ENCODE measurements at regions not wholly inside any gene's neighbourhood (a gene's known extent, or its start where the extent isn't known, plus 50 kb on each side); places are given as distances from the start of the nearest gene placed in this dataset.

DNA sequence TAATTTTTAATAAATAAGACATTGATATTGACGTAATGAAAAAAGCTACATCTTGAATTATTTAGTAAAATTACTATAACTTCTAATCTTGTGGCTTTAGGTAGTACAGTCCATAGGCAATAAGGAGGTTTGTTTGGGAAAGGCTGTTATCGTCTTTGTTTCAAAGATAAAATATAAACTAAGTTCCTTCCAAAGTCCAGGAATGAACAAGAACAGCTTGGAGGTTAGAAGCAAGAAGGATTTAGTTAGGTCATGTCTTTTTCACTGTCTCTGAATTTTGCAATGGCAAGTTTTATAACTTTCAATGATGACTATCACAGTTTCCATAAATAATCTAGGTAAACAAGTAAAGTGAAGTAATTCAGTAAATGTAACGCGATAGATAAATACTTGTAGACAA is 106.9 kb upstream of the OLFM3 start:
- Mint-ChIP-seq H3K27ac (no peak overlapping the region), H3K4me3 (no peak overlapping the region), H3K9me3 (peaks cover 0 to 12% of the 10 kb centered on the region in 2 donors), H3K27me3 (no peaks in the 10 kb centered on the region), H3K4me1 (no peaks in the 10 kb centered on the region)
- DNase-seq (no peak), ATAC-seq (no peak)

DNA sequence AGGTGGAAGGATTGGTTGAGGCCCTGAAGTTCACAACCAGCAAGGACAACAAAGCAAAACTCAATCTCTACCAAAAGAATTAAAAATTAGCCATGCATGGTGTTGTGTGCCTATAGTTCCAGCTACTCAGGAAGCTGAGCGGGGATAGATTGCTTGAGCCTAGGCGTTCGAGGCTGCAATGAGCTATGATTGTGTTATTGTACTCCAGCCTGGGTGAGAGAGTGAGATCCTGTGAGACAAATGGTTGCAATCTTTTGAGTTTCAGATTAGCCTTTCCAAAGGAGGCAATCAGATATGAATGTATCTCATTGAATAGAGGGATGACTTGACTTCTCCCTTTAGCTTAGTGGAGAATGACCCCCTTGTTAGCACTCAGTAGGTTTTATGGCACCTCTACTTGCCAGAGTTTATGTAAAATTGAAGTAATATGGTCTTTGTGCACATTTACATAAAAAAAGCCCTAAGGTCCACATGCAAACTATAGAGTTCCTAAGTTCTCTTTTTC is 105.6 kb upstream of the OLFM3 start:
- H3K4me3 Mint-ChIP-seq, result no peak overlapping the region
- no peaks in the 10 kb centered on the region for H3K4me1 Mint-ChIP-seq
- ATAC-seq, result no peak
- DNase-seq, result no peak
- H3K27me3 Mint-ChIP-seq, result no peaks in the 10 kb centered on the region
- peaks cover 0 to 6% of the 10 kb centered on the region in 2 donors for H3K9me3 Mint-ChIP-seq
- no peak overlapping the region for H3K27ac Mint-ChIP-seq

DNA sequence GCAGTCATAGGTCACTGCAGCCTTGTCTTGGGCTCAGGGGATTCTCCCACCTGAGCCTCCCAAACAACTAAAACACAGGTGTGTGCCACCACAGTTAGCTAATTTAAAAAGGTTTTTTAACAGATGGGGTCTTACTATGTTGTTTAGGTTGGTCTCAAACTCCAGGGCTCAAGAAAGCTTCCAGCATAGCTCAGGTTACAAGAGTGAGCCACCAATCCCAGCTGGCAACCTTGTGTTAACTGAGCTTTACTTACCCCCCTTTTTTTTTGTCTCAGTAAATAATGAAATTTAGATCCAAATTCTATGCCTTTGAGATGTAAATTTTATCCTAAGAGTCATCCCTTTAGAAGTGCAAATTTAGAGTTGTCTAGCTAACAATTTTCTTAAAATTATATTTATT is 103.9 kb upstream of the OLFM3 start:
- no peak overlapping the region for H3K27ac Mint-ChIP-seq
- H3K9me3 Mint-ChIP-seq, result no peaks in the 10 kb centered on the region
- DNase-seq, result no peak
- ATAC-seq, result no peak
- H3K27me3 Mint-ChIP-seq, result no peaks in the 10 kb centered on the region
- no peaks in the 10 kb centered on the region for H3K4me1 Mint-ChIP-seq
- H3K4me3 Mint-ChIP-seq, result no peak overlapping the region

DNA sequence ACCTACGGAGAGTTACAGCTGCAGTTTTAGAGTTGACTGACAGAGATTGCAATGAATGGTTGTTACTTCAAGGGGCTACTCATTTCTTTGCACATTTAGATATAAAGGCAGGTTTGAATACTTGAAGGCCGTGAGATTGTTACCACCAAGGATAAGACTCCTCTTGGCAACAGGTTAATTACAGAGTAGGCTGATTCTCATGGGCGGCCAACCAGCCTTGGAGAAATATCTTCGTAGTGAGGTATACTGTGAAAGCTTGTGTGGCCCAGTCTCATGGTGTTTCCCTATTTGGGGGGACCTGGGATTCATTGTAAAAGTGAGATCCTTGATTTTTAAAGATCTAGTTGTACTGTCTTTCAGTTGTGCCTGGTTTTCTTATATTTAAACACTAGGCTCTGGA is 103.2 kb upstream of the OLFM3 start:
- no peak overlapping the region for H3K4me3 Mint-ChIP-seq
- H3K9me3 Mint-ChIP-seq, result no peaks in the 10 kb centered on the region
- no peak overlapping the region for H3K27ac Mint-ChIP-seq
- DNase-seq (no peak), ATAC-seq (no peak)
- no peaks in the 10 kb centered on the region for H3K4me1 Mint-ChIP-seq
- no peaks in the 10 kb centered on the region for H3K27me3 Mint-ChIP-seq

DNA sequence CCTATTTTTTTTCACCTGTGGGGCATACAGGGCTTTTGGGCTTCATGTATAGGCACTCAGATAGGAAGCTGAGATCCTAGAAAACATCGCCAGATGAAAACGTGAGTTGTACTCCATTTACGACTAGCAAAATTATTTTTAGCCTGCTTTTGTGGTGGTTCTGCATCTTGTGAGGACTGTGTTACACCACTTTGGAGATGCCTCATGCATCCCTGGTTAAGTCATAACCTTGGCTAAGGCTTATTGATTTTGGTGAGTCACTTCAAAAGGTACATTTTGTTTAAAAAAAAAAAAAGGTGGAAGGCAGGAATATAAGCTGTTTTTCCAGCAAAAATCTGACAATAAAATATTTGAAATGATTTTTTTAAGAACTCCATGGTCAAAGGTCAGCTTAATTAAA is 101.8 kb upstream of the OLFM3 start:
- Mint-ChIP-seq H3K27me3 (no peaks in the 10 kb centered on the region), H3K9me3 (no peaks in the 10 kb centered on the region), H3K27ac (no peak overlapping the region), H3K4me3 (no peak overlapping the region), H3K4me1 (no peaks in the 10 kb centered on the region)
- ATAC-seq, result no peak
- DNase-seq, result no peak

DNA sequence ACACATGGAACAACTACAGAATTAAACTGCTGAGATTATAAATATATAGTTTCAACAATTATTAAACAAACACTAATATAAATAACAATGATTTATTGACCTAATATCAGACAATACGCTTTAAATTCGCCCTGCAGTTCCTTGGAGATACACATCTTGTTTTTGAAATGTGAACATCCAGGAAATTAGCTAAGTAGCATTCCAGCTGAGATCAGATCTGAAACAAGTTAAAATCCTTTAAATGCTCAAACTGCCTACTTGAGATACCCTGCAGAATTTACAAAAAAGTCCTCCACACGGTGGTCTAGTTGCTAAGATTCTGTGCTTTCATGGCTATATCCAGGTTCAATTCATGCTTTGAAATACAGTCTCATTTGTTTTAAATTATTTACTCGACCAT is 101.4 kb upstream of the OLFM3 start:
- DNase-seq (no peak), ATAC-seq (no peak)
- Mint-ChIP-seq H3K4me1 (no peaks in the 10 kb centered on the region), H3K27me3 (no peaks in the 10 kb centered on the region), H3K9me3 (no peaks in the 10 kb centered on the region), H3K27ac (no peak overlapping the region), H3K4me3 (no peak overlapping the region)

DNA sequence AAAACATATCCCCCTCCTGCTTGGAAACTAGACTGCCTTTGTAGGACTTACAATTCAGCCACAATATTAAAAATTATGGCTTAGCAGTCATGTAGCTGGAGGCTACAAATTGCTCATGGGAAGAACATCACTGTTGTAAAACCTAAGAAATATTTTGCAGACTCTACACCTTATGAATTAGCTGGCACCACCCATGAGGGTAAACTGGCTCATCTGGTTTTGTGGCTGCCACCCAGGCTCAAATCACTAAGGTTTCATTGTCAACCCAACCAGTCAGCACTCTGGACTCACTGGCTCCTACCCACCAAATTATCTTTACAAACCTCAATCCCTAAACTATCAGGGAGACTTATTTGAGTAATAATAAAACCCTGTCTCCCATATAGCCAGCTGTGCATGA is 100.7 kb upstream of the OLFM3 start:
- Mint-ChIP-seq H3K4me3 (no peak overlapping the region), H3K9me3 (no peaks in the 10 kb centered on the region), H3K27me3 (no peaks in the 10 kb centered on the region), H3K27ac (no peak overlapping the region), H3K4me1 (no peaks in the 10 kb centered on the region)
- DNase-seq, result no peak
- no peak for ATAC-seq

DNA sequence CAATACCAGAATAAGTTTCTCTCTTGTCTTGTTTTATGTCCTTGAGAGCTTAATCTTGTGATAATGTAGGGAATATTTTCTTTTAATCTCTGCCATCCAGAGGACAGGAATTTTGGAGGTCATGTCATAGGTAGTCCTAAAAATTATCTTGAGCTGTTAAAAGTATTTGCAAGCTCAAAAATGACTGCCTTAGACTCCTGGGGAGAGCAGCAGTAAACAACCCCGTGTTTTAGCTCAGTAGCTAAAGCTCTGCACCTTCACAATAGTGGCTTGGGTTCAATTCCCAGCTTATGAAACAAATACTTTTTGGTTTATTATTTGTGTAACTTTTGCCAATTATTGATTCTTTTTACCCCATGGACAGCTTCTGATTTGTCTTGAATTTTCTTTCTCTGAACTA is 99.4 kb upstream of the OLFM3 start:
- DNase-seq, result no peak
- no peak overlapping the region for H3K4me3 Mint-ChIP-seq
- no peak for ATAC-seq
- no peak overlapping the region for H3K27ac Mint-ChIP-seq
- no peaks in the 10 kb centered on the region for H3K9me3 Mint-ChIP-seq
- H3K27me3 Mint-ChIP-seq, result no peaks in the 10 kb centered on the region
- no peaks in the 10 kb centered on the region for H3K4me1 Mint-ChIP-seq

DNA sequence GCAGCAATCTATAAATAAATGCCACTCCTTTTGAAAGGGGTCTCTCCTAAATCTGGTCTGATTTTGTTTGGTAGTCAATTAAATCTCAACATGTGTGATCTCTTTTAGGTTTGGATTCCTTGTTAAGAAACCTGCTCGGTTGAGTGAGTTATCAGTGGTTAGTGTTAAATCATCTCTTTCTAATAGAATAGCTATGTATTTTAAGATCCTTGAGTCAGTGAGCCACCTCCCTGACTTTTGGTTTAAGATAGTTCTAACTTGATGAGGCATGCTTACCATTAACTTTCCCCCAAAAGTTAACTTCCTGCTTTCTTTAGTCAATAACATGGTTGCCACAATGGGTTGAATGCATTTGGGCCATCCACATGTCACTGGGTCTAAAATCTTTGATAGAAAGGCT is 93.1 kb upstream of the OLFM3 start:
- no peaks in the 10 kb centered on the region for H3K4me1 Mint-ChIP-seq
- no peaks in the 10 kb centered on the region for H3K27me3 Mint-ChIP-seq
- no peak for DNase-seq
- H3K9me3 Mint-ChIP-seq, result peaks cover 10 to 15% of the 10 kb centered on the region in 2 donors
- ATAC-seq, result no peak
- H3K27ac Mint-ChIP-seq, result no peak overlapping the region
- H3K4me3 Mint-ChIP-seq, result no peak overlapping the region

DNA sequence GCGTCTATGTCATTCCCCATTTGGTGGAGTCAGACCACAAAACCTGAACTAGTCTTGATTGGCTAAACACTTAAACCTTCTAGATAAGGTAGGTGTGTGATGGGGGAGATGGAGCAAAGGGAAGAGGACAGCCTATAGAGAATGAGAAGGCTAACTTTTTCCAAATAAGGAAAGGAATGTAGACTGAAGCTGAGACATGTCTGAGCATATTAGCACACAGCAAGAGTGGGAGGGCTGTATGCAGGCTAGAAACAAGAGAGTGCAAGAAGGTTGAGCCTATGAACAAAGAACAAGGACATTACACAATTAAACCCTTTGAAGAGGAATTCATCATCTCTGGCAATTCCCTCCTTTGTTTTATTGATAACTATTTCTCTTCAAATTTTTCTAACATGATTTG is 89.2 kb upstream of the OLFM3 start:
- H3K27me3 Mint-ChIP-seq, result no peaks in the 10 kb centered on the region
- no peaks in the 10 kb centered on the region for H3K4me1 Mint-ChIP-seq
- H3K27ac Mint-ChIP-seq, result no peak overlapping the region
- H3K4me3 Mint-ChIP-seq, result no peak overlapping the region
- peaks cover 10 to 15% of the 10 kb centered on the region in 2 donors for H3K9me3 Mint-ChIP-seq
- no peak for DNase-seq
- ATAC-seq, result no peak

DNA sequence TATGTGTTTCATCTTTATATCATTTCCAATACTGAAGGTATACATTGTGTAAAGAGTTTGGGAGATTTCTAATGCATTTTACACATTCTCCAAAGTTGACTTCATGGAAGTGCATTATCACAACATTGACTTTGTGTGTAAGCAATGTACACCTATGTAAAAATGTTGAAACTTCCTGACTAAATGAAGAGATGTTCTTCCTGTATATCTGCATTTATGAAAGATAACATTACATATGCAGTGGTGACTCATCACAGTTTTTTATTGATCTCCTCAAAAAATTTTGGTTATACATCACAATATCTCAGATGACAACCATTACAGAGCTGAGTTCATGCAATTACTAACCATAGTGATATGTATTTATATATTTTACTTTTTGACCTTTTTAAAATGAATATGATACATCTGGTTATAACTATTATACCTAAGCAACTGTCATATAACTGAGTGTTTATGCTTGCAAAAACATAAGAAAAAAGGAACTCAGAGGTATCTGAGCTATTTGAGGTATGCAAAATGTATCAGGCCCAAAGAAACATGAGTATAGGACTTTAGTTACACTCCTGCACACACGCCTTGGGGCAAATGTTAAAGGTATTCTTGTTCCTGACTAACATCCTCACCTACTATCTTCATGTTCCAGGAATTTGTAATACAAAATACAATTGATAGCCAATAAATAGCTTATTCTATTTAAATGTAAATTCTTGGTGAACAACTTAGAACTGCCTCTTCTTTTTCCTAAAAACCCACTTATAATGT is 88.2 kb upstream of the OLFM3 start:
- no peaks in the 10 kb centered on the region for H3K4me1 Mint-ChIP-seq
- no peak for ATAC-seq
- H3K27me3 Mint-ChIP-seq, result no peaks in the 10 kb centered on the region
- peaks cover 10 to 15% of the 10 kb centered on the region in 2 donors for H3K9me3 Mint-ChIP-seq
- H3K4me3 Mint-ChIP-seq, result no peak overlapping the region
- no peak overlapping the region for H3K27ac Mint-ChIP-seq
- DNase-seq, result no peak

DNA sequence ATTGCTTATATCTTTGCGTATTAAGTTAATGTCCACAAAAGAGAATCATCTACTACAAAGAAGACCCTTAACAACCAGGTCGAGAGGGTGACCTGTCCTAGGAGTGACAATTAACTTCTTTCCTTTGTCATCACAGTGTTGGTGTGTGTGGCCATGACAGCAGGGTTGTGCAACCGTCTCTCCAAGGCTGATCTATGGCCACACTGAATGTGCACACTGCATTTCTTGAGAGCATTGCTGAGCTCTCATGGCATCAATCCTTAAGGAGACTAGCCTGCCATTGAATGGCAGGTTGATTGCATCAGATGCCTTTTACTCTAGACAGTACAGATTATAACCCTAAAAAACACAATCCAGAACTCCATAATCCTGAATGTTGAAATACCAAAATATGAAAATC is 86.5 kb upstream of the OLFM3 start:
- Mint-ChIP-seq H3K4me3 (no peak overlapping the region), H3K9me3 (peaks cover 7 to 15% of the 10 kb centered on the region in 2 donors), H3K27me3 (no peaks in the 10 kb centered on the region), H3K27ac (no peak overlapping the region), H3K4me1 (no peaks in the 10 kb centered on the region)
- no peak for DNase-seq
- no peak for ATAC-seq

DNA sequence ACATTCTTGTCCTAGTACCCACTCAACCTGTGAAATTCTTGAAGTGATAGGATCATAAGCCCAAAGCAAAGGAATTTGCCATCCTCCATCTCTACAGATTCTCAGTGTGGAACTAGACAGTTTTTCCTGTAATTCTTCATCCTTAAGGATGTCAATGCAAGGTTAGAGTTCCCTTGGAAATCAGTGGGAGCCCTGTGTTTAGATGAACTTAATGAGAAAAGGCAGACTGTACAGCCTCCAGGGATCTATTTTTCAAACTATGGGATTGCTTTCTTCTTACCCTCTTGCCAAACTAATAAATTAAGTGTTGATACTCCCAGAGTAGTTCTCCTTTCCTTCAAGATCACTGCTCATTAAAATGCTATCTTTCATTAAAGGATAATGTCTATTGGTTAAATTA is 78.1 kb upstream of the OLFM3 start:
- Mint-ChIP-seq H3K4me1 (no peaks in the 10 kb centered on the region), H3K27me3 (no peaks in the 10 kb centered on the region), H3K4me3 (no peak overlapping the region), H3K9me3 (no peaks in the 10 kb centered on the region), H3K27ac (no peak overlapping the region)
- no peak for DNase-seq
- ATAC-seq, result no peak

DNA sequence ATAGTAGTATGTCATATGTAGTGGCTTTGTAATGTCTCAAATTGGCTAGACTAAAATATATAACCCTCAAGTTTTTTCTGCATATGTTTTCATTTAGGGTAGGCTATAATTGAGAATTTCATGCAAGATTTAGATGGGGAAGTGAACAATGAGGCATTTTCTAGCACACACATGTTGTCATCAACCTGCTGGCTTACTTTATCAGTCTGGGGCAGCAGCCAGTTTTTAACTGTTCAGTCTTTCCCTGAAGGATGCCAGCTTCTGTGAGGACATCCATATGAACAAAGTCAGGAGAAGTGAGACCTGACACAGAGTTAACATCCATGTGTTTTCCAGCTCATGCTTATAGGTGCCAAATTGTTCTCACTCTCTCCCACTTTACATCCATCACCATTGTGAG is 74.7 kb upstream of the OLFM3 start:
- no peaks in the 10 kb centered on the region for H3K4me1 Mint-ChIP-seq
- peaks cover 6 to 14% of the 10 kb centered on the region in 2 donors for H3K9me3 Mint-ChIP-seq
- ATAC-seq (no peak), DNase-seq (no peak)
- H3K27ac Mint-ChIP-seq, result no peak overlapping the region
- H3K27me3 Mint-ChIP-seq, result no peaks in the 10 kb centered on the region
- H3K4me3 Mint-ChIP-seq, result no peak overlapping the region

DNA sequence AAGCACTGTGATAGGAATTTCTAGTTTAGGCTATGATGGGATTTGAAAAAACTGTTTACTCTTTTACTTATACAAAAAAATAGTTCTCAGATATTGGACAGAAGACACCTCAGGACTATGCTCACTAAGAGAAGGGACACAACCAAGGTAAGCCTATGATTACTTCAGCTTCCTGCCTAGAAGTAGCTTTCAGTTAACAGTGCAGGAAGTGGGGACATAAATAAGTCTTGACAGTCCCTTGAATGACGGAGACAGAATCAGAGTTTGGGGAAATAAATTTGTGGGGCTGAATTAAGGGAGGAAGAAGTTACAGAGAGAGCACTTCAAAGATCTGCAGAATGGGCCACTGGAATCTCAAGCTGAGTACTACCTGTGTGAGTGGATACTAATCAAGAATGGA is 53.8 kb upstream of the OLFM3 start:
- DNase-seq, result no peak
- Mint-ChIP-seq H3K27me3 (no peaks in the 10 kb centered on the region), H3K4me1 (no peaks in the 10 kb centered on the region), H3K9me3 (peaks cover 0 to 11% of the 10 kb centered on the region in 2 donors), H3K27ac (no peak overlapping the region), H3K4me3 (no peak overlapping the region)
- ATAC-seq, result no peak

DNA sequence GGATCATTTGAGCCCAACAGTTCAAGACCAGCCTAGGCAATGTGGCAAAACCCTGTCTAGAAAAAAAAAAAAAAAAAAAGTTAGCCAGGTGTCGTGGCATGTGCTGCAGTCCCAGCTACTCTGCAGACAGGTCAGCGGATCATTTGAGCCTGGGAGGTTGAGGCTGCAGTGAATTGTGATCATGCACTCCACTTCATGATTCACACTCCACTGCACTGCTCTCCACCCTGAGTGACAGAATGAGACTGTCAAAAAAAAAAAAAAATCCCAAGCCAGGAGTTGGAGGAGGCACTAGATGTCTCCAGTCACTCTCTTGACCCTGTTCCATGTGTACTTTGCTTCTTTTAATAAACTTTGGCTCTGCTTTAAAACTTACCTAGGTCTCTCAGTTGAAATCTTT is 51.0 kb upstream of the OLFM3 start:
- no peak for DNase-seq
- no peak for ATAC-seq
- Mint-ChIP-seq H3K4me1 (no peaks in the 10 kb centered on the region), H3K27ac (no peak overlapping the region), H3K27me3 (no peaks in the 10 kb centered on the region), H3K4me3 (no peak overlapping the region), H3K9me3 (peaks cover 0 to 1% of the 10 kb centered on the region in 2 donors)
